CD4-positive, alpha-beta T cell (primary cell): ENCODE measurements at regions not wholly inside any gene's neighbourhood (a gene's known extent, or its start where the extent isn't known, plus 50 kb on each side); places are given as distances from the start of the nearest gene placed in this dataset.
"Not testable (repeated sequence)": the region's sequence is repeated elsewhere in the genome, so short reads cannot be mapped to it uniquely, and the experiment has no call there.

Experiments
- ATAC-seq: fragments of 200-7000 bp; cut with Tn5 transposase; one replicate; pipeline ENCODE4 v1.10.0; 2022; ENCODE audit warnings: mild to moderate bottlenecking; ENCODE audit not compliant: poor library complexity
- CTCF ChIA-PET: fragments of 350-600 bp; sonication (Branson Sonifier 250); formaldehyde crosslinking; loops from one replicate; lab custom pipeline; 2021; ENCODE audit warnings: antibody characterized with exemption, inconsistent platforms; lab: Charles Lee
- POLR2A ChIA-PET: fragments of 350-600 bp; sonication (Branson Sonifier 250); formaldehyde crosslinking; loops from one replicate; lab custom pipeline; 2021; ENCODE audit warnings: antibody characterized with exemption, inconsistent platforms; lab: Charles Lee
- DNase-seq, 14 experiments: peaks; one replicate each; pipeline ENCODE4 v3.0.0-alpha.2; 2013 to 2020; ENCODE audit warnings: mixed read lengths in 2 of 14
- H3K27ac ChIP-seq, 2 donors: one replicate each; pipeline versions ENCODE4 v1.5.1 to v1.7.0; 2013; ENCODE audit warnings: low read length in 2 of 2, low read depth in 1 of 2, mild to moderate bottlenecking in 1 of 2
- H3K27me3 ChIP-seq, 2 experiments: 1 replicate in 1 of 2; 2 replicates in 1 of 2; pipeline versions ENCODE4 v1.6.1 to v1.7.0; 2013; ENCODE audit warnings: low read length in 2 of 2, control low read depth in 1 of 2, mild to moderate bottlenecking in 1 of 2, moderate library complexity in 1 of 2; ENCODE audit not compliant: insufficient read depth in 2 of 2, control insufficient read depth in 1 of 2
- H3K36me3 ChIP-seq: one replicate; pipeline ENCODE4 v1.6.1; 2013; ENCODE audit warnings: low read length, control low read depth; ENCODE audit not compliant: insufficient read depth
- H3K4me1 ChIP-seq: one replicate; pipeline ENCODE4 v1.6.1; 2013; ENCODE audit warnings: low read length, control low read depth; ENCODE audit not compliant: insufficient read depth
- H3K4me3 ChIP-seq: one replicate; pipeline ENCODE4 v1.5.1; 2013; ENCODE audit warnings: mild to moderate bottlenecking, low read length, moderate library complexity
- H3K9me3 ChIP-seq, 2 experiments: 1 replicate in 1 of 2; 2 replicates in 1 of 2; pipeline versions ENCODE4 v1.6.1 to v1.7.0; 2013; ENCODE audit warnings: low read length in 2 of 2, mild to moderate bottlenecking in 2 of 2, control low read depth in 1 of 2, moderate library complexity in 1 of 2; ENCODE audit not compliant: control insufficient read depth in 1 of 2, insufficient read depth in 1 of 2
- H3K27ac Mint-ChIP-seq: one replicate; pipeline ENCODE4 v1.8.0; 2020; ENCODE audit warnings: mixed read lengths
- H3K27me3 Mint-ChIP-seq: one replicate; pipeline ENCODE4 v1.8.0; 2021; ENCODE audit warnings: mixed read lengths
- H3K36me3 Mint-ChIP-seq: one replicate; pipeline ENCODE4 v1.8.0; 2021; ENCODE audit warnings: low read depth, mixed read lengths
- H3K4me1 Mint-ChIP-seq: one replicate; pipeline ENCODE4 v1.8.0; 2021; ENCODE audit warnings: low read depth, mixed read lengths
- H3K4me3 Mint-ChIP-seq: one replicate; pipeline ENCODE4 v1.8.0; 2020; ENCODE audit warnings: mild to moderate bottlenecking, mixed read lengths
- H3K9me3 Mint-ChIP-seq: one replicate; pipeline ENCODE4 v1.8.0; 2020; ENCODE audit warnings: mixed read lengths
- CTCF ChIP-seq: fragments of 200-600 bp; IDR thresholded peaks from one replicate; pipeline ENCODE4 v1.8.0; 2022; ENCODE audit warnings: antibody characterized with exemption, mild to moderate bottlenecking
- intact Hi-C, 2 experiments: fragments of 100-400 bp; cut with DNase I in 1 of 2; cut with micrococcal nuclease in 1 of 2; formaldehyde crosslinking; loops; one replicate each; pipeline versions ENCODE4 v1.15.1 to v1.9.0; 2023 to 2025; cut with DNase I, micrococcal nuclease

DNA sequence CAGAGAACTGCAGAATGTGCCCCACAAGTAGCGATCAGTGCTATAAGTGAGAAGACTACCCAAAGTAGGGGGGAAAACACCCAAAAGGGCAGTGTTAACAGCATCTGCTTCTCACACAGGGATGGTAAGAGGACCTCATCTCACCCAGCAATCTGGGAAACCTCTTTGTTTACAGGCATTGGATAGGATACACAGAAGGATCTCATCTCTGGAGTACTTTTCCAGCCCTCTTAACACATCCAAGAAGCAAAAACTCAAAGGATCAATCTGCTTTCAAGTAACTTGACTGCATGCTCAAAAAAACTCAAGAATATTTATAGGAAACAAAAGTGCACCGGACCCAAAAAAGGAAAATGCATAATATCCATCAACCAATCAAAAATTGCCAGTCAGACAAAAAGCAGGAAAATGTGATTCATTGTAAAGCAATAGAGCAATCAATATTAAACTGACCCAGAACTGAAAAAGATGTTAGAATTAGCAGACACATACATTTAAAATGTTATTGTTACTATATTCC, 311.0 kb upstream of the CXADR start:
- CTCF ChIA-PET, result no interaction called here

GRCh38 chr21:17214801-17215200, 298.0 kb upstream of the CXADR start:
- no peak overlapping the region for H3K4me3 ChIP-seq
- H3K4me1 Mint-ChIP-seq, result no peaks in the 10 kb centered on the region
- H3K27me3 ChIP-seq, result no peaks in the 10 kb centered on the region
- ATAC-seq (no peak), DNase-seq (no peak)
- H3K27me3 Mint-ChIP-seq, result no peaks in the 10 kb centered on the region
- no peak for TF ChIP-seq CTCF
- H3K9me3 Mint-ChIP-seq, result peaks cover 13% of the 10 kb centered on the region
- H3K36me3 Mint-ChIP-seq, result no peaks in the 10 kb centered on the region
- H3K36me3 ChIP-seq, result no peaks in the 10 kb centered on the region
- no peak overlapping the region for H3K27ac ChIP-seq
- H3K4me1 ChIP-seq, result no peaks in the 10 kb centered on the region
- ChIA-PET POLR2A (no interaction called here), CTCF (no interaction called here)
- no peak overlapping the region for H3K27ac Mint-ChIP-seq
- intact Hi-C loops, result no loop called here
- H3K9me3 ChIP-seq, result peaks cover 4 to 9% of the 10 kb centered on the region in 2 experiments
- H3K4me3 Mint-ChIP-seq, result no peak overlapping the region

More for the DNA sequence above, 311.0 kb upstream of the CXADR start:
- ATAC-seq (no peak), DNase-seq (no peak)
- no peaks in the 10 kb centered on the region for H3K4me1 ChIP-seq
- intact Hi-C loops, result no loop called here
- Mint-ChIP-seq H3K27me3 (no peaks in the 10 kb centered on the region), H3K27ac (no peak overlapping the region), H3K4me1 (no peaks in the 10 kb centered on the region), H3K36me3 (no peaks in the 10 kb centered on the region), H3K4me3 (no peak overlapping the region), H3K9me3 (peaks cover 9% of the 10 kb centered on the region)
- no peaks in the 10 kb centered on the region for H3K36me3 ChIP-seq
- no peak overlapping the region for H3K27ac ChIP-seq
- POLR2A ChIA-PET, result no interaction called here
- H3K27me3 ChIP-seq, result no peaks in the 10 kb centered on the region
- TF ChIP-seq CTCF, result no peak
- H3K9me3 ChIP-seq, result no peaks in the 10 kb centered on the region
- H3K4me3 ChIP-seq, result no peak overlapping the region

DNA sequence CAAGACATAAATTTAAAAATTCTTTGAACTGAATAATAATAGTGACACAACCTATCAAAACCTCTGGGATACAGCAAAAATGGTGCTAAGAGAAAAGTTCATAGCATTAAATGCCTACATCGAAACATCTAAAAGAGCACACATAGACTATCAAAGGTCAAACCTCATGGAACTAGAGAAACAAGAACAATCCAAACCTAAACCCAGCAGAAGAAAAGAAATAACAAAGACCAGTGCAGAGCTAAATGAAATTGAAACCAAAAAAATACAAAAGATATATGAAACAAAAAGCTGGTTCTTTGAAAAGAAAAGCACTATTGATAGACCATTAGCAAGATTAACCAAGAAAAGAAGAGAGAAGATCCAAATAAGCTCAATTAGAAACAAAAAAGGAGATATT, 293.8 kb upstream of the CXADR start:
- H3K36me3 Mint-ChIP-seq, intact Hi-C loops, H3K27me3 Mint-ChIP-seq, H3K4me1 Mint-ChIP-seq, H3K27me3 ChIP-seq, H3K36me3 ChIP-seq, CTCF ChIA-PET, POLR2A ChIA-PET, H3K27ac ChIP-seq, H3K27ac Mint-ChIP-seq, DNase-seq, H3K9me3 ChIP-seq, H3K4me3 ChIP-seq, ATAC-seq, H3K4me1 ChIP-seq, H3K4me3 Mint-ChIP-seq: not testable (repeated sequence)
- H3K9me3 Mint-ChIP-seq, result peaks cover 15% of the 10 kb centered on the region

DNA sequence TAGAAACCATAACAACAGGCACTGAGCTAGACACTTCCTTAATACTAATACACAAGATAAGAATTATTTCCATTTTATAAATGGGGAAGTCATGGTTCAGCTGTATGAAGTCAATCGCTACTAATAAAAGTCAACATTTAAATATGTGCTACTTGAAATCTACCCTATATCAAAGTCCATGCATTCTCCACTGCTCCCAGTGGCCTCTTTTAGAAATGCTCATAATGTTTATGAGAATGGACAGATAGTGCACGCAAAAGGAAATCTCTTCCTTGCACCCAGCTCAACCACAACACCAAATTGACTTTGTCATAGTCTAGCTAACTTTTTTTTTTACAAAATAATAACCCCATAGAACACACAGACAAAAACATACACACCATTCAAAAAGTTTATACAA, 281.7 kb upstream of the CXADR start:
- no peaks in the 10 kb centered on the region for H3K36me3 ChIP-seq
- CTCF ChIA-PET, result no interaction called here
- DNase-seq (no peak), ATAC-seq (no peak)
- H3K4me1 Mint-ChIP-seq, result no peaks in the 10 kb centered on the region
- intact Hi-C loops, result no loop called here
- H3K27me3 ChIP-seq, result no peaks in the 10 kb centered on the region
- no peaks in the 10 kb centered on the region for H3K4me1 ChIP-seq
- H3K4me3 ChIP-seq, result no peak overlapping the region
- H3K27ac ChIP-seq, result no peak overlapping the region
- no peaks in the 10 kb centered on the region for H3K27me3 Mint-ChIP-seq
- H3K36me3 Mint-ChIP-seq, result no peaks in the 10 kb centered on the region
- no peaks in the 10 kb centered on the region for H3K9me3 ChIP-seq
- TF ChIP-seq CTCF, result no peak
- no peak overlapping the region for H3K4me3 Mint-ChIP-seq
- peaks cover 14% of the 10 kb centered on the region for H3K9me3 Mint-ChIP-seq
- H3K27ac Mint-ChIP-seq, result no peak overlapping the region
- POLR2A ChIA-PET, result no interaction called here
